Activated T-cell treated with anti-CD3 and anti-CD28 coated beads for 24 hours (primary cell): ENCODE measurements at regions not wholly inside any gene's neighbourhood (a gene's known extent, or its start where the extent isn't known, plus 50 kb on each side); places are given as distances from the start of the nearest gene placed in this dataset.

Experiments used
- DNase-seq: peaks from one replicate; pipeline ENCODE4 v3.0.0-alpha.2; 2020; ENCODE audit warnings: low read depth

DNA sequence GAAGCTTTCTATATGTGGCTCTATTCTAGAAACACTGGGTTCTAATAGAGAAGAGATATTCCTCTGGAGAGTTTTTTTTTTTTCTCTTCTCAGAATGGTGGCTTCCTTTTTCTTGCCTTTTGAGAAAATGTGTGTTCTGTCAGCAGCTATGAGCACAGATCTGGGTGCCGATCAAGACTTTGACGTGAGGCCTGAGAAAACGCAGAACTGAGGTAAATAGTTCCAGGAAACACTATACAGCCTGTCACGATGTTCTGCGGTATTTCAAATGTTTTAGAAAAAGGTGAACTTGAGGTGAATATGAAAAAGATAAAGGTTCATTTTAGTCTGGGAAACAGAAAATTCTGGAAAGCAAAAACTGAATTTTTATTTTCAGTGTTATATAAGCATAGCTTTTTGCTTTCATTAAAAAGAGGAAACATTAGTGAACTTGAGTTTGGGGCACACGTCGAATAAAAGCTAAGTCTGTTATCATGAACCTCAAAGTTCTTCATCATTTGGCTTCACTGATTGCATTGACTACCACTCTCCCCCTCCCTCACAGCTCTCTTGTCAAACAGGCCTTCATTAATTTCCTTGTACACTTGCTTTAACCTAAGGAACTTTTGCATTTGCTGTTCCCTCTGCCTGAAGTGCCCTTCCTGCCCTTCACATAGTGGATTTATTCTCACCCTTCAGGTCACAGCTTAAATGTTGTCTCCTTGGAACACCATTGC is 265.1 kb downstream of the NFKBIZ start:
- DNase-seq: peak; percentile 25

DNA sequence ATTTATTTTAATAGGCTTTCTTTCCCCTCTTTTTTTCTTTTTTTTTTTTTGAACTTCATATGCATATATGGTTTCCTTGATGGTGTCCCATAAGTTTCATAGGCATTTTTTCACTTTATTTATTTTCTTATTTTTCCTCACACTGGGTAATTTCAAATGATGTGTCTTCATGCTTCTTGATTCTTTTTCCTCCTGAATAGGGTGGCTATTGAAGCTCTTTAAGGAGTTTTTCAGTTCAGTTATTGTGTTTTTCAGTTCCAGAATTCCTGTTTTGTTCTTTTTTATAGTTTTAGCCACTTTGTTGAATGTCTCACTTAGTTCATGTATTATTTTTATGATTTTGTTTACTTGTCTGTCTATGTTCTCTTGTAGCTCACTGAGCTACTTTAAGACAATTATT is 273.2 kb downstream of the NFKBIZ start:
- DNase-seq: no peak

DNA sequence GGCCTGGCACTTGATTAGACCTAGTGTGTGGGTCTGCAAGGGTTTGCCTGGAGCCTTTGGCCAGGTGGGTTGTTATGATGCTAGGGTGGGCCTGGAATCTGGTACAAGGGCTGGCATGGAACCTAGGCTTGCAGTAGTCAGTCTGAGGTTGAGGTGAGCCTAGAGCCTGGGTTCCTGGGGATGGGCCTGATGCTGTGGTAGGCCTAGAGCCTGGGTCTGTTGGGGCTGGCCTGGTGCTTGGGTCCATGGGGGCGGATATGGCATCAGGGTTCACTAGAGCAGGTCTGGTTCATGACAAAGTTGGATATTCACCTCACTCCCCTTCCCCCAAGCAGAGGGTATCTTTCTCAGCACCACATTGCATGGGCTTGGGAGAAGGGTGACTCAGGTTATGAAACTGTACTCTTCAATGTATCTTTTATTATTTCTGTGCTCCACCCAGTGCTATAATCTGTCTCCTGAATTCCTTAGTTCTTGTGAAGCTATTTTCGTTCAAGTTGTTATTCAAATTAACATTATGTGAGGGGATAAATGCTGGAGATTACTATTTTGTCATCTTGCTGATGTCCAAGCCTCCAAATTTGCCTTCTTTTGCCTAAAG is 274.4 kb downstream of the NFKBIZ start:
- DNase-seq: no peak

DNA sequence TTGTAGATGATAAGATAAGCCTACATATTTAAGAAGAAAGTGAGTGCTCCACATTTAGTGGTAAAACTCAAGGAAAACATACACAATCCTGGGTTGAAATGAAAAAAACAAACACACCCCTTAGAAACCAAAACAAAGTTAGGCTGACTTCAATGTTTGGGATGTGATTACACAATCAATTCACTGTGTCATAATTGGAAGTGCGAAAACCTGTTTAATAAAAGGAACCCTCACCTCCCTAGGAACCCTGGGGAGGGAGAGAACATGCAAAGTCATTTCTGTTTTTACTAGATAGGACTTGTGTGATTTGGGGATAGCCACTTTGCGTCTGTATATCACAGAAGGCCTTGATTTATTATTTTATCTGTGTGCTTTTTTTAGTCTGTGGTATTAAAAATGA is 275.0 kb downstream of the NFKBIZ start:
- no peak for DNase-seq

DNA sequence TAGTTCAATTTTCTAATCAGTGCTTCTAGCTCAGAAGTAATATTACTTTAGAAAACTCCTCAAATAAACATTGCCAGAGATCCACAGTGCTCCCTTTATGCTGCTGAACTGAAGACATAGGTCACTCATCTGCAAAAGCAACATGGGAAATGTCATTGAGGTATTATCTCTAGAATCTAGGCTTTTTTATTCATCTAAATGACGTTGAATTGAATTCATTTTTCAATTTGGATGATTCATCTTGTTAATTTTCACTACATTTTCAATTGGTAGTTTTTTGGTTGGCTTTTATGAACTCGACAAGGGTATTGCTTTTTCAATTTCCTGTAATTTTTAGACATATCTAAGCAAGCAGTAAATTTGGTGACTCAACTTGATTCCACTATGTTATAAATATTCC is 275.4 kb downstream of the NFKBIZ start:
- no peak for DNase-seq

DNA sequence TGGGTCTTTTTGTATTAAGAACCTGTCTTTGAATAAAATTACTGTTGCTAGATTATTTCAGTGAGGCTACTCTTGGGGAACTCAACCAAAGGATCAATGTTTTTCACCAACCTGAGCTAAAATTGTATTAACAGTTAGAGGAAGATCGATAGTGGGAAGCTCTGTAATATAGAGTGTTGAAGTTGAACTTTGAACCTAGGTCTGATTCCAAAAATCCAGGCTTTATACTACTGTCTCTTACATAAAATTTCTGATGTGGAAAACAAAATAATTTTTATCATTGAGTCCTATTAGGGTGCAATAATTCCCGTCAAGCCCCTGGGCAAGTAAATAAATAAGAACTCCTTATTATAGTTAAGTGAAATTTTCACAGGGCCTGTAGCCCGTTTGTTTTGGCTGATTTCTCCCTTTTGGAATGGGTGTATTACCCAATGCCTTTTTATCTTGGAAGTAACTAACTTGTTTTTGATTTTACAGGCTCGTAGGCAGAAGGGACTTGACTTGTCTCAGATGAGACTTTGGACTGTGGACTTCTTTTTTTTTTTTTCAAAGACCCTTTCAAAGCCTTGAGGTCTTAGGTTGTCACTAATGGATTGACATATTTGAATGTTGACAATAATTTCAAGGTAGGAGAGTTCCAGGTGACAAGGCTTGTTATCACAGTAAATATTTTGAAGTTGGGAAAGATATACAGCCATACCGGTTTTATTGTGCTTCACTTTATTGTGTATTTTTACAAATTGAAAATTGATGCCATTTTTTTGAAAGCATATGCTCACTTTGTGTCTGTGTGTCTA is 276.1 kb downstream of the NFKBIZ start:
- DNase-seq: no peak

DNA sequence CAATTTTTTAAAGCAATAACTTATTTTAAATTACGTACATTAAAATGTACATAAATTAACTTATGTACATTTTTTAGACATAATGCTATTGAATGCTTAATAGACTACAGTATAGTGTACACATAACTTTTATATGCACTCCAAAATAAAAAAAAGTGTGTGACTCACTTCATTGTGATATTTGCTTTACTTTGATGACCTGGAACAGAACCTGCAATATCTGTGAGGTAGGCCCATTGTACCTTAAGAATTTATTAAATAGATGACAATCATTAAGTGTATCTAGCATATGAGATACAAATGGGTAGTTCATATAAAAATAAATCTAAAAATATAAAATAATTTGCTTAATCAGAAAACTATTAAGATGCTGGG is 276.7 kb downstream of the NFKBIZ start:
- no peak for DNase-seq

DNA sequence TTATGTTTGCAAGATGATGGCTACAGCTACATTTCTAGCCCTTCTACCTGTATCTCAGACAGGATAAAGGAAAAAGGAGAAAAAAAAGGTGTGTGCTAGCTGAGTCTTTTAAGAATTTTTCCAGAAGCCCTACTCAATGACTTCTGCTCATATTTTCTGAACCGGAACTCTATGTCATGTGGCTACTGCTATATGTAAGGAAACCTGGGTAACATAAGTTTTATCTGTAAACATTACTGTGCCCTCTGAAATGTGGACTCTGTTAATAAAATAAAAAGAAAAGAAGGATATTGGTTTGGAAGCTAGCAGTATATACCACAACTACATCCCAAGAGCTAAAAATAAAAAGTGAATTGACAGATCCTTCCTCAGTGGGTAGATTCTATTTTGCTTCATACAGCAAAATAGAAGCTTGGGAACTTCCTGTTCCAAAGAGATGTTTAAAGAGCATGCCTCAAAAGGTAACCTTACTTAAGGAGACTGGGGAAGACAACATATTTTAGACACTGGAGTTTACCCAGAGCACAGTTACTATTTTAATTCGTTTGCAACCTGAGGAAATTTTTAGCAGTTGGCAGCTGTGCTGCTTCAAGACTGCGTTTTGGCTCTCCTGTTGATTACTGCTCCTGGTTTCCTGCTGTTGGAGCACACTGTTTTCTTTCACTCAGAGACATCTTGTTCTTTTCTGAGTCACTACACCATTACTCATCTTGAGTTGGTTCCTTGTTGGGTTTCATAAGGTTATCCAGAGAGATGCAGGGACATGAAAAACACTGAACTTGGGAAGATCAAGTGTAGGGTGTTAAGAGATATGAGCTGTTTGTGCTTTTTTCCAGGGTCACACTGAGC is 280.7 kb downstream of the NFKBIZ start:
- no peak for DNase-seq

DNA sequence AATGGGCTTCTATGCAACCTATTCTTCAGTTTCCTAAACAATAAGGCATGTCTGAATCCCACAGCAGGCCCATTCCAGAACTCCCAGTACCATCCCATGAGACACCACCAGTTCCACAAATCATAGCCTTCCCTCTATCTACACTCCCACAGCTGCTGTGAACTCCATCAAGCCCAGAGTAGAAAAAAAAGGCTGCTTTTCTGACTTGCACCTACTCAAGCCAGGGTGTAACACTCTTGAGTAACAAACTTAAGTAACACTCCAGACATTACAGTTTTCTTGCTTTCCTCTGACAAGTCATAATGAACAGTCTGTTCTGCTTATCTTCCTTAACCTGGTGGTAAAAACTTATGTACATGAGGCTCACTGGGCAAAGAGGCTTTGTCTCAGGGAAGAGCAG is 283.1 kb downstream of the NFKBIZ start:
- DNase-seq: no peak

DNA sequence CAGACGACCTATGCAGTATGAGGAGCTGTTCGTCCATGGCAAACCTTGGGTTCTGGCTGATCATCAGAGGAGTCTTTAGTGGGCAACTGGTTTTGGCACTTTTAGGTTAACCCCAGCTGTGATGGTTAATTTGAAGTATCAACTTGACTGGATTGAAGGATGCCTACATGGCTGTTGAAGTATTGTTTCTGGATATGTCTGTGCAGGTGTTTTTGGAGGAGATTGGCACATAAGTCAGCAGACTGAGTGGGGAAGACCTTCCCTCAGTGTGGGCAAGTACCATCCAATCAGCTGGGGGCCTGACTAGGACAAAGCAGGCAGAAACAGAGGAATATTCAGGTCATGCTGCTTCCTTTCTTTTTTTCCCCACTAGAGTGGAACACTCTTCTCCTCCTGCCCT is 284.1 kb downstream of the NFKBIZ start:
- no peak for DNase-seq

DNA sequence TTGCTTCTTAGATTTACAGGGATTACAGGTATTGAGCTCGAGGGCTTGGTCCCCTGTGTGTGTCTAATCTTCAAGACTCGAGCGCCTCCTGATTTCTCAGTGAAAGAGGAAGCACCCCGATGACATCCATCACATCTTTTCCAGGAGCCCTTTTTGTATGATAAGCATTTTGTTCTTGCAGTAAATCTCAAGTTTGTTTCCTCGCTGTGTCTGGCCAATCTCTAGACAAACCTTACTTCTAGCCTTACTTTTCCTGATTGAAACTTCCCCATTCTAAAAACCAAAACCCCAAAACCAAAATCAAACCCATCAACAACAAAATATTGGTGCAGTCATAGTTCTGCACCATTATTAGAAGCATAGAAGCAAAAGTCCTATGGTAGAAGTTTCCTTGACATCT is 286.0 kb downstream of the NFKBIZ start:
- no peak for DNase-seq

DNA sequence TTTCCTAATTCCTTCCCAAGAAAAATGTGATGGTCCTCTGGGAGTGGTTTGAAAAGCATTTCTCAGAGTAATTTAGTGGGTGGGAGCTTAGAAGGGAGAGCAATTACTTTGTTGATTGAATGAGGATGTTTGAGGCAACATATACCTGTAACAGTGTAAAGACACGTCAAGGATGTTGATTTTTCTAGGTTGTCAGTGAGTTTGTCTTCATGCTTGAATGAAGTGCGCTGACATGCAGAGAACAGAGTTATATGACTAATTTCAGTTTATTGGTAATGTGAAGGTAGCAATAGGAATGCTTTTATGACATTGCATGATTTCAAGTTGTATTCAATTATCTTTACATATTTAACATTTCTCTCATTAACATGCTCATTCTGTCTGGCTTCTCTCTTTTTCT is 286.9 kb downstream of the NFKBIZ start:
- DNase-seq: no peak

DNA sequence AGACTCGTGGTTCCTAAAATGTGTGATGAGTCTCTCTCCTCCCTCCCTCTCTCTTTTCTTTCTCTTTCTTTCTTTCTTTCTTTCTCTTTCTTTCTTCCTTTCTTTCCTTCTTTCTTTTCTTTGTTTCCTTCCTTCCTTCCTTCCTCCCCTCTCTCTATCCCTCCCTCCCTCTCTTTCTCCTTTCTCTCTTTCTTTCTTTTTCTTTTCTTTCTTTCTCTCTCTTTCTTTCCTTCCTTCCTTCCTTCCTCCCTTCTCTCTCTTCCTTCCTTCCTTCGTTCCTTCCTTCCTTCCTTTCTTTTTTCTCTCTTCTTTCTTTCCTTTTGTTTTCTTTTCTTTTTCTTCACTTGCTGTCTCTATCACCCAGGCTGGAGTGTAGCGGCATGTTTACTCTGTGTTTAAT is 290.8 kb downstream of the NFKBIZ start:
- no peak for DNase-seq

DNA sequence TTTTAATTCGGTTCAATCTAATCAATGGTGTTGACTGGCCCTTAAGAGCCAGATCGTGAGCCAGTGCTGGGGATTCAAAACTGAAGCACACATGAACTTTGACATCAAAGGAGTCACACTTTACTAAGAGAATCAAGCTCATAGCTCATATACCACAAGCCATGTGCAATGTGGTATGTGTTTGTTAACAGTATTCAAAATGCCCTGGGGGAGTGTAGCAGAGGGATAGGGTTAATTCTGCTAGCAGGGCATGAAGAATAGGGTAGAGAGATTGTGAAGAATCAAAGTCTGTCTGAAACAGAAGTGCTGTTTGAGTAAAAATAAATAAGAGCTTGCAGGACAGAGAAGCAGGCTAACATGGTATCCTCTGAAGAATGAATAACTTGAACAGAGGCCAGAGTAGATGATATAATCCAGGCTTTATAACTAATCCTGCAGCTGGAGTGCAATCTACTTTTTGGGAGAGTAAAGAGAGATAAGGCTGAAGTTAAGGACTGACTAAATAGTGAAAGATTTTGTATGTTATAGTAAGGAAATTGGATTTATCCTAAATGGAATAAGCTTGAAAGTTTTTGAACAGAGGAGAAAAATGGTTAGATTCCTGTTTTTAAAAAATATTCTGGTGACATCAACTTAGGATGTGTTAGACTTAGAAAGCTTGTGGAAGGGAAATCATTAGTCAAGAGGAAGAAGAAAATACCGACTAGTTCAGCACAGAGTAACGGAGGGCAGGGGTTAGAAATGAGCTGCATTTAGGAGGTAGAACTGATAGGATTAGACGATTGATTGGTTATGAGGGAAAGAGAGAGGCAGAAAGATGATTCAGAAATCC is 292.0 kb downstream of the NFKBIZ start:
- no peak for DNase-seq

DNA sequence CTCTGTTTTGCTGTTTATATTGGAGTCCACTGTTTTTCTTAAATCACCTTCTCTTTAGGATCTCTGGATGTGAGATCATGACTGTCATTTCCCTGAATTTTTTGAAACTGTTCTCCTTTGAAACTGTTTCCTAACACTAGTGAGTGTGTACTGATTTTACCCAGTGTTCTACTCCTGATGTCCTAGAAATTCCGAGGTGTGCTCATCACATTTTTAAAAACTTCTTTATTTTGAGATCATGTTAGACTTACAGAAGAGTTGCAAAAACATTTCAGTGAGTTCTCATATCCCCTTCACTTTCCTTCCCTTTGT is 292.6 kb downstream of the NFKBIZ start:
- DNase-seq: no peak

DNA sequence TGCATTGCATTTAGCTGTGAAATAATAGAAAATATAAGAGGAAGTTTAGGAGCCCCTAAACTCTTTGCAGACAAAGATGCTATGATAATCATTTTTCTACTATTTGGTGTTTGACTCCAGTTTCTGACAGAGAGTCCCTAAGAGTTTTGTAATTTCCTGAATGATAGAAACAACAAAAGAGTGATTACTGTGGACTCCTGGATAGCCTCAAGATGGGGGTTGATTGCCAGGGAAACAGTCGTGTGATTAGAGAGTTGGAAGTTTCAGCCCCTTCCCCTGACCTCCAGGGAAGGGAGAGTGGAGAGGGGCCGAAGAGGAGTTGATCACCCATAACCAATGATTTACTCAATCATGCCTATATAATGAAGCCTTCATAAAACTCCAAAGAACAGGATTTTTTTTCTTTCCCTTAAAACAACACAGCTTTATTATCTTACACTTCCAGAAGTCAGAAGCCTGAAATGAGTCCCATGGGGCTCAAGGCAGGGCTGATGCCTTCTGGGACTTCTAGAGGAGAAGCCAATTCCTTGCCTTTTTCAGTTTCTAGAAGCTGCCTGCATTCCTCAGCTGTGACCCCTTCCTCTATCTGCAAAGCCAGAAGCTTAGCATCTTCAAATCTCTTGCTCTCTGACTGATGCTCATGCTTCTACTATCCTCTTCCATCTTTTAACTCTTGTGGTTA is 292.3 kb upstream of the ZPLD1 start:
- no peak for DNase-seq

DNA sequence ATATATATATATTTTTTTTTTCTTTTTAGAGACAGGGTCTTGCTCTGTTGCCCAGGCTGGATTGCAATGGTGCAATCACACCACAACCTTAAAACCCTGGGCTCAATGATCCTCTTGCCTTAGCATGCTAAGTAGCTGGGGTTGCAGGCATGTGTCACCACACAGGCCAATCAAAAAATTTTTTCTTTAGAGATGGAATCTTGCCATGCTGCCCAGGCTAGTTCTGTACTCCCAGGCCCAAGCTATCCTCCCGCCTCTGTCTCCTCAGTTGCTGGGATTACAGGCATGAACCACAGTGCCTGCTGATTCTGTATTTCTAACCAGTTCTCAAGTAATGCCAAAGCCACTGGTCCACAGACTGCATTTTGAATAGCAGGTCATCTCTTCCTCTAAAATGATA is 291.3 kb upstream of the ZPLD1 start:
- DNase-seq: no peak

DNA sequence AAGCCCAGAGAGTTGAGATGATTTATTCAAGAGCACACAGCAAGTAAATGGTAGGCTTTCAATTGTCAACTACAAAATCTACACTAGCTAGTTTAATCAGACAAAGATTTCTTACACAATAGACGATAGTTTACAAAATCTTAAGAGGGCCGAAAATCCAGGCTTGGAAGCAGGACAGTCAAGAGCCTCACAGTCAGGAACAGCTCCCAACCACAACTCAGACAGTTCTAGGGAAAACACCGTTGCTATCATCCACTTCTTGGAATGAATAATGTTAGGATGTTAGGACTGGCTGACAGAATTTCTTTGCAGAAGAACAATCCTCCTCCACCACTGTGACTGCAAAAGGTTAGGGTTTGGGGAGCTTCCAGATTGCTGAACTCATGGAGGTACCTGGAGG is 290.8 kb upstream of the ZPLD1 start:
- DNase-seq: no peak

DNA sequence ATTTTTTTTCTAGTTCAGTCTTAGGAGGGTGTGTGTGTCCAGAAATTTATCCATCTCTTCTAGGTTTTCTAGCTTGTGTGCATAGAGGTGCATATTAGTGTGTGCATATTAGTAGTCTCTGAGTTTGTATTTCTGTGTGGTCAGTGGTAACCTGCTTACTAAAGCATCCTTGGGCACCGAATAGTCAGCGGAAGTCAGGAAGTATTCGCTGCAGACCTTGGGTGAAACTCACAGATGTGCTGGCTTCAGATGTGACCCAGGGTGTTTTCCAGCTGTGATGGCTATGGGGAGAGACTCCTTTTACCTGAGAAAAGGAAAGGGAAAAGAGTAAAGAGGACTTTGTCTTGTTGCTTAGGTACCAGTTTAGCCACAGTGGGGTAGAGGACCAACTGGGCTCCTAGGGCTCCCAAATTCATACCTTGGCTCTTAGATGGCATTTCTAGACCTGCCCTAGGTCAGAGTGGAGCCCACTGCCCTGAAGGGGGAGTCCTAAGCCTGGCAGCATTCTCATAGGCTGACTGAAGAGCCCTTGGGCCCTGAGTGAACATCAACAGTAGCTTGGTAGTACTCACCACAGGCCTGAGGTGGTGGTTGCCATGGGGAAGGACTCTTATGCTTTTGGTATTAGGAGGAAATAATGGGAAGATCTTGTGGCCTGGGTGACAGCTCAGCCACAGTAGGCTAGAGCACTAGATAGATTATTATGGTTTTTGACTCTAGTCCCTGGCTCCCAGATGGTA is 286.0 kb upstream of the ZPLD1 start:
- no peak for DNase-seq

DNA sequence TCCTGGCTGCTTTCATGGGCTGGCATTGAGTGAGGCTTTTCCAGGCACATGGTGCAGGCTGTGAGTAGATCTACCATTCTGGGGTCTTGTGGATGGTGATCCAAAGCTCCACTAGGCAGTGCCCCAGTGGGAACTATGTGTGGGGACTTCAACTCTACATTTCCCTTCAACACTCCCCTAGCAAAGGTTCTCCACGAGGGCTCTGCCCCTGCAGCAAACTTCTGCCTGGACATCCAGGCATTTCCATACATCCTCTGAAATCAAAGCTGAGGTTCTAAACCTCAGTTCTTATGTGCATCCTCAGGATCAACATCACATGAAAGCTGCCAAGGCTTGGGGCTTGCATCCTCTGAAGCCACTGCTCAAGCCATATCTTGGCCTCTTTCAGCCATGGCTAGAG is 282.9 kb upstream of the ZPLD1 start:
- no peak for DNase-seq

DNA sequence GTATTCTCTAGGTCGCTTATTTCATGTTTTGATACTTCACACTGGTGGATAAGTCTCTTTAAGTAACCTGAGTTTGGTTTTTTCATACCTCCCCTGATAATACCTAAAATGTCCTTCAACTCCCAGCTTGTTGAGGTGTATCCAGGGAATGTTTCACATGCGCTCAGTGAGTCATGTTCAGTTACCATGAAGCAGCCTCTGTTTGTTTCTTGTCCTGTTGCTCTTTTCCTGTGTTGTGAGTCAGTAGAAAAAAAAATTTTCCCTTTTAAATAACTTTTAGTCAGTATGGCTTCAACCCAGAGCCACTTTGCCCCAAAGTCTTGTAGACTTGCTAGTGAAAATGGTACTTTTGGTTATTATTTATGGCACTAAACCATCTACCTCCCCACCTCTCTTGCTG is 278.4 kb upstream of the ZPLD1 start:
- no peak for DNase-seq
